Osteocyte (in vitro differentiated cells): ENCODE measurements at regions not wholly inside any gene's neighbourhood (a gene's known extent, or its start where the extent isn't known, plus 50 kb on each side); places are given as distances from the start of the nearest gene placed in this dataset.

Experiments used
- DNase-seq: peaks from one replicate; pipeline ENCODE4 v3.0.0; 2021; ENCODE audit warnings: mixed read lengths; ENCODE audit not compliant: unreplicated experiment; ENCODE audit errors: extremely low spot score
- H3K27ac Mint-ChIP-seq: one replicate; pipeline ENCODE4 v1.8.0; 2021; ENCODE audit warnings: mild to moderate bottlenecking, mixed read lengths; ENCODE audit not compliant: unreplicated experiment
- H3K27me3 Mint-ChIP-seq: one replicate; pipeline ENCODE4 v1.8.0; 2021; ENCODE audit warnings: mixed read lengths; ENCODE audit not compliant: unreplicated experiment
- H3K36me3 Mint-ChIP-seq: one replicate; pipeline ENCODE4 v1.8.0; 2021; ENCODE audit warnings: mixed read lengths; ENCODE audit not compliant: unreplicated experiment
- H3K4me1 Mint-ChIP-seq: one replicate; pipeline ENCODE4 v1.8.0; 2021; ENCODE audit warnings: mixed read lengths; ENCODE audit not compliant: unreplicated experiment
- H3K4me3 Mint-ChIP-seq: one replicate; pipeline ENCODE4 v1.8.0; 2021; ENCODE audit warnings: mild to moderate bottlenecking, moderate library complexity, mixed read lengths; ENCODE audit not compliant: unreplicated experiment
- H3K9me3 Mint-ChIP-seq: one replicate; pipeline ENCODE4 v1.8.0; 2021; ENCODE audit warnings: mixed read lengths; ENCODE audit not compliant: unreplicated experiment
- TF ChIP-seq, protein P1 (sequence below): fragments of 200-600 bp; sonication (generic); IDR thresholded peaks from 2 replicates; pipeline ENCODE4 v1.5.0; 2021; ENCODE audit warnings: antibody characterized with exemption, mild to moderate bottlenecking, moderate library complexity

GRCh38 chr7:101712652-101713051, 83.6 kb upstream of the MYL10 start:
- TF ChIP-seq, protein P1, sequence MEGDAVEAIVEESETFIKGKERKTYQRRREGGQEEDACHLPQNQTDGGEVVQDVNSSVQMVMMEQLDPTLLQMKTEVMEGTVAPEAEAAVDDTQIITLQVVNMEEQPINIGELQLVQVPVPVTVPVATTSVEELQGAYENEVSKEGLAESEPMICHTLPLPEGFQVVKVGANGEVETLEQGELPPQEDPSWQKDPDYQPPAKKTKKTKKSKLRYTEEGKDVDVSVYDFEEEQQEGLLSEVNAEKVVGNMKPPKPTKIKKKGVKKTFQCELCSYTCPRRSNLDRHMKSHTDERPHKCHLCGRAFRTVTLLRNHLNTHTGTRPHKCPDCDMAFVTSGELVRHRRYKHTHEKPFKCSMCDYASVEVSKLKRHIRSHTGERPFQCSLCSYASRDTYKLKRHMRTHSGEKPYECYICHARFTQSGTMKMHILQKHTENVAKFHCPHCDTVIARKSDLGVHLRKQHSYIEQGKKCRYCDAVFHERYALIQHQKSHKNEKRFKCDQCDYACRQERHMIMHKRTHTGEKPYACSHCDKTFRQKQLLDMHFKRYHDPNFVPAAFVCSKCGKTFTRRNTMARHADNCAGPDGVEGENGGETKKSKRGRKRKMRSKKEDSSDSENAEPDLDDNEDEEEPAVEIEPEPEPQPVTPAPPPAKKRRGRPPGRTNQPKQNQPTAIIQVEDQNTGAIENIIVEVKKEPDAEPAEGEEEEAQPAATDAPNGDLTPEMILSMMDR, result no peak
- no peaks in the 10 kb centered on the region for H3K9me3 Mint-ChIP-seq
- no peak overlapping the region for H3K4me3 Mint-ChIP-seq
- H3K36me3 Mint-ChIP-seq, result no peaks in the 10 kb centered on the region
- H3K27ac Mint-ChIP-seq, result no peak overlapping the region
- no peaks in the 10 kb centered on the region for H3K4me1 Mint-ChIP-seq
- peaks cover 17% of the 10 kb centered on the region for H3K27me3 Mint-ChIP-seq
- DNase-seq, result no peak

DNA sequence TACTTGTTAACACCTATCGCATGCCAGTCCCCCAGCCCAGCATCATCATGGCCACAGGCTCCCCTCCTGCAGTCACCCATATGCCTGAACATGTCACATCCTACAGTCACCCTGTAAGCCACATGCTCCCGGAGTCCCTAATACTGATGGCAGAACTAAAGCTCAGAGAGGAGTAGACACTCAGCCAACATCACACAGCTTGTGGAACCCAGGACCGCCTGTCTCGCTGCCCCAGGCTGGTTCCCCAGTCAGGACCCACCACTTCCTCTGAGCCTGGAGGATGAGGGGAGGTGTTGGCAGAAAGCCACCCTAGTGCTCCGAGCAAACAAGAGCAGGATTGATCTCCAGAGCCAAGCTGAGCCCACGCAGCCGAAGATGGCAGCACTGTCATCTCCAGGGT, 85.0 kb upstream of the MYL10 start:
- H3K4me1 Mint-ChIP-seq, result no peaks in the 10 kb centered on the region
- no peaks in the 10 kb centered on the region for H3K9me3 Mint-ChIP-seq
- no peak overlapping the region for H3K27ac Mint-ChIP-seq
- no peak overlapping the region for H3K4me3 Mint-ChIP-seq
- DNase-seq, result no peak
- H3K36me3 Mint-ChIP-seq, result no peaks in the 10 kb centered on the region
- TF ChIP-seq, protein P1, result no peak
- peaks cover 18% of the 10 kb centered on the region for H3K27me3 Mint-ChIP-seq

DNA sequence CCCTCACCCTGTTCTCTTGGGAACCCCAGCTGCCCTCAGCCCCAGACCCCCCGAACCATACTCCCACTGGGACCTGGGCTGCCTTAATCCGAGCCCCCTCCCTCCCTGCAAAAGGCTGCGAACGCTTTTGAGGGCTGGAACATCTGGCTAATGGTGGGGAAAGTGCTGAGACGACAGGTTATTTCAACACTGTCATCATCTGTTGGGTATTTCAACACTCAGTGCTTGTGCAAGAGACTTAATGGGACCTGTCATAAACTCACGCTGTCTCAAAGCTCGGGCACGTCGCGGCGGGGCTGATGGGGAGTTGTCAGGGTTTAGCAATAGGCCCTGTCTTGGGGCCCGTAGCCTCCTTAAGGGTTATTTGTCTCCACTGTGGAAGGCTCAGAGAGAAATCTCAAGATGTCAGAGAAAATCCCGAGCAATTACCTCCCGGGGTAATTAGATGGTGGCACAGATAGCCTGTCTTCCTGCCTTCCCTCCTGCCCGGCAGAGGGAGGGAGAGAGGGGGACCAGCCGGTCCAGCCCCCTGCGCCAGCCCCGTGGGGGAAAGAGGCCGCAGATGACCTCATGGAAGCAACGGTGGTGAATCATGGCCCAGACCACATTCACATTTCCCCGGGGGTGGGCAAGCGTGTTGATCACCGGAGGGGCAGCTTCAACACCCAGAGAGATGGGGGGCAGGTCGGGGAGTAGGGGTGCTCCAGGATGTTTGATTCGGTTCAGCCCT, 88.7 kb upstream of the MYL10 start:
- Mint-ChIP-seq H3K4me3 (no peak overlapping the region), H3K27me3 (peaks cover 7% of the 10 kb centered on the region), H3K27ac (no peak overlapping the region), H3K9me3 (no peaks in the 10 kb centered on the region), H3K36me3 (no peaks in the 10 kb centered on the region), H3K4me1 (no peaks in the 10 kb centered on the region)
- TF ChIP-seq, protein P1, result no peak
- no peak for DNase-seq

- no peaks in the 10 kb centered on the region for H3K4me1 Mint-ChIP-seq
- TF ChIP-seq, protein P1, result no peak
- no peak overlapping the region for H3K4me3 Mint-ChIP-seq
- no peak for DNase-seq
- no peaks in the 10 kb centered on the region for H3K36me3 Mint-ChIP-seq
- peaks cover 5% of the 10 kb centered on the region for H3K27me3 Mint-ChIP-seq
- H3K9me3 Mint-ChIP-seq, result no peaks in the 10 kb centered on the region
- no peak overlapping the region for H3K27ac Mint-ChIP-seq
Measured at GRCh38 chr7:101718363-101719122, 89.4 kb upstream of the MYL10 start.

GRCh38 chr7:101719123-101719470, 90.0 kb upstream of the MYL10 start:
- H3K9me3 Mint-ChIP-seq, result no peaks in the 10 kb centered on the region
- no peak overlapping the region for H3K4me3 Mint-ChIP-seq
- TF ChIP-seq, protein P1, result no peak
- no peaks in the 10 kb centered on the region for H3K4me1 Mint-ChIP-seq
- no peaks in the 10 kb centered on the region for H3K36me3 Mint-ChIP-seq
- no peak overlapping the region for H3K27ac Mint-ChIP-seq
- no peak for DNase-seq
- H3K27me3 Mint-ChIP-seq, result peaks cover 5% of the 10 kb centered on the region
